GM04503 (cell line): ENCODE measurements at regions not wholly inside any gene's neighbourhood (a gene's known extent, or its start where the extent isn't known, plus 50 kb on each side); places are given as distances from the start of the nearest gene placed in this dataset.
"Not testable (repeated sequence)": the region's sequence is repeated elsewhere in the genome, so short reads cannot be mapped to it uniquely, and the experiment has no call there.

Experiments used
- DNase-seq: peaks from one replicate; pipeline ENCODE4 v3.0.0-alpha.2; 2012; ENCODE audit warnings: low read depth

GRCh38 chr16:33994207-33994606, 534.8 kb downstream of the TP53TG3F start:
- not testable (repeated sequence) for DNase-seq

- DNase-seq = not testable (repeated sequence)
Measured at GRCh38 chr16:33995821-33996372, 536.5 kb downstream of the TP53TG3F start.

GRCh38 chr16:34001184-34001583, 541.8 kb downstream of the TP53TG3F start:
- not testable (repeated sequence) for DNase-seq

- DNase-seq = not testable (repeated sequence)
Measured at GRCh38 chr16:34001961-34002360, 542.5 kb downstream of the TP53TG3F start.

GRCh38 chr16:34014841-34015820, 555.7 kb downstream of the TP53TG3F start:
- not testable (repeated sequence) for DNase-seq

- not testable (repeated sequence) for DNase-seq
Measured at GRCh38 chr16:34018277-34018676, 558.9 kb downstream of the TP53TG3F start.

GRCh38 chr16:34050787-34051320, 591.4 kb downstream of the TP53TG3F start:
- no peak for DNase-seq

GRCh38 chr16:34054137-34054536, 594.7 kb downstream of the TP53TG3F start:
- no peak for DNase-seq

GRCh38 chr16:34054969-34055368, 595.6 kb downstream of the TP53TG3F start:
- no peak for DNase-seq

GRCh38 chr16:34062620-34063253, 603.3 kb downstream of the TP53TG3F start:
- DNase-seq = not testable (repeated sequence)

- not testable (repeated sequence) for DNase-seq
Measured at GRCh38 chr16:34063498-34064157, 604.2 kb downstream of the TP53TG3F start.

- not testable (repeated sequence) for DNase-seq
Measured at GRCh38 chr16:34064602-34065001, 605.2 kb downstream of the TP53TG3F start.

- not testable (repeated sequence) for DNase-seq
Measured at GRCh38 chr16:34069731-34070130, 610.3 kb downstream of the TP53TG3F start.

GRCh38 chr16:34078691-34079090, 619.3 kb downstream of the TP53TG3F start:
- peak; percentile 8 for DNase-seq

- DNase-seq = not testable (repeated sequence)
Measured at GRCh38 chr16:34085038-34085437, 625.6 kb downstream of the TP53TG3F start.

- not testable (repeated sequence) for DNase-seq
Measured at GRCh38 chr16:34095006-34095405, 635.6 kb downstream of the TP53TG3F start.

GRCh38 chr16:34096911-34097310, 637.5 kb downstream of the TP53TG3F start:
- DNase-seq = not testable (repeated sequence)

GRCh38 chr16:34097326-34097725, 637.9 kb downstream of the TP53TG3F start:
- DNase-seq = not testable (repeated sequence)

GRCh38 chr16:34098033-34098432, 638.6 kb downstream of the TP53TG3F start:
- DNase-seq = not testable (repeated sequence)

- DNase-seq = not testable (repeated sequence)
Measured at GRCh38 chr16:34099028-34099427, 639.6 kb downstream of the TP53TG3F start.
